GM18907 (cell line): ENCODE measurements at regions not wholly inside any gene's neighbourhood (a gene's known extent, or its start where the extent isn't known, plus 50 kb on each side); places are given as distances from the start of the nearest gene placed in this dataset.
"Not testable (repeated sequence)": the region's sequence is repeated elsewhere in the genome, so short reads cannot be mapped to it uniquely, and the experiment has no call there.

Source experiments
- ATAC-seq: cut with Tn5 transposase; IDR thresholded peaks from one replicate; pipeline ENCODE4 v1.9.1; 2021; ENCODE audit warnings: mild to moderate bottlenecking, moderate library complexity; ENCODE audit not compliant: unreplicated experiment

DNA sequence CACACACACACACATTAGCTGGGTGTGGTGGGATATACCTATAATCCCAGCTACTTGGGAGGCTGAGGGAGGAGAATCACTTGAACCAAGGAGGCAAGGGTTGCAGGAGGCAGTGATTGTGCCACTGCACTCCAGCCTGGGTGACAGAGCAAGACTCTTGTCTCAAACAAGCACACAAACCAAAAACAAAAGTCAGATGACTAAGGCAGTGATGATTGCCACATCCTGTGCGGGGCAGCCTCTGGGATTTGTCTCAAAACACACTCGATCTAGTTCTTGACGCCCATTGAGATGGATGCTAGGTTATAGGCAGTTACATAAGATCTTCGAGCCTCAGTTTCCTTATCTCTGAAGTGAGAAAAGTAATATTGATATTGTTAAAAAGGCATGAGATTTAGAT lies 57.8 kb upstream of the NBPF8 start:
- not testable (repeated sequence) for ATAC-seq

DNA sequence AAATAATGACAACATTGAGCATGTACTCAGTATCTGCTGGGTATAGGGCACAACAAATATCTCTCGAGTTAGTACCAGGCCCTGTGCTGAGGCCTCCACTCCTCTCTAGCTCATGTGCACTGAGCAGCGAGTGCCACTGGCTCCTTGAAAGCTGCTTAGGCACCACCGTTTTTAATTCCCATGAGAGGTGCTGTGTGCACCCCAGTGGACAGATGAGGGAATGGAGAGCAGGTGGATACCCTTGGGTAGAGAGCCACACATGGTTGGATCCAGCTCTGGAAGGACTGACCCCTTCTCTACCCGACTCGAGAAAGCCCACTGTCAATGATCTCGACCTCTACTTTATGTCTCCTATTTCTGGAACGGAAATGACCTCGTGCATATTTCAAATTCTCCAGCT lies 58.7 kb upstream of the NBPF8 start:
- ATAC-seq: not testable (repeated sequence)

DNA sequence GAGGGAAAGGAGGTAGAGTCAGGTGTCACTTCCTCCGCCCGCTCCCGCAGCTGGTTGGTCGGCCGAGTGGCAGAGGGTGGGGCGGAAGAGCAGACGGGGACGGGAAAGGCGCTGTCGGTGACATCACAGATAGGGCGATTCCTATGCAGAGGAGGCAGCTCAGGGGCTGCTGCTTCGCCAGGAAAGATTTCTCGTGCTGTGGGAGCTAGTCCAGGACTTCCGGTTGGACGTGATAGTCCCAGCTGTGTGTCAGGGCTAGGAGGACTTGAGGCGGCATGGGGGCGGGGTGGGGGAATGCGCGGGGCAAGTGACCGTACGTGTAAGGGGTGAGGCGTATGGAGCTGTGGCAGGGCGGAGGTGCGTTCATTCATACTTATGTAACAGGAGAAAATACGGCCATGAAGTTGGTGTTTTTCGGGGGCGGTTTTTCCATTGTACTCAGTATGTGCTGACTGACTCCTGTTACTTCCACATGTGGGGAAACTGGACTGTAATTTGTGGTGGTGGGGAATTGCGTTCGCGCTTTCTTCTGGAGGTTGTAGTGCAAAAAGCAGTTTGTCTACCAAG lies 60.1 kb upstream of the NBPF8 start:
- ATAC-seq: peak; percentile 77

DNA sequence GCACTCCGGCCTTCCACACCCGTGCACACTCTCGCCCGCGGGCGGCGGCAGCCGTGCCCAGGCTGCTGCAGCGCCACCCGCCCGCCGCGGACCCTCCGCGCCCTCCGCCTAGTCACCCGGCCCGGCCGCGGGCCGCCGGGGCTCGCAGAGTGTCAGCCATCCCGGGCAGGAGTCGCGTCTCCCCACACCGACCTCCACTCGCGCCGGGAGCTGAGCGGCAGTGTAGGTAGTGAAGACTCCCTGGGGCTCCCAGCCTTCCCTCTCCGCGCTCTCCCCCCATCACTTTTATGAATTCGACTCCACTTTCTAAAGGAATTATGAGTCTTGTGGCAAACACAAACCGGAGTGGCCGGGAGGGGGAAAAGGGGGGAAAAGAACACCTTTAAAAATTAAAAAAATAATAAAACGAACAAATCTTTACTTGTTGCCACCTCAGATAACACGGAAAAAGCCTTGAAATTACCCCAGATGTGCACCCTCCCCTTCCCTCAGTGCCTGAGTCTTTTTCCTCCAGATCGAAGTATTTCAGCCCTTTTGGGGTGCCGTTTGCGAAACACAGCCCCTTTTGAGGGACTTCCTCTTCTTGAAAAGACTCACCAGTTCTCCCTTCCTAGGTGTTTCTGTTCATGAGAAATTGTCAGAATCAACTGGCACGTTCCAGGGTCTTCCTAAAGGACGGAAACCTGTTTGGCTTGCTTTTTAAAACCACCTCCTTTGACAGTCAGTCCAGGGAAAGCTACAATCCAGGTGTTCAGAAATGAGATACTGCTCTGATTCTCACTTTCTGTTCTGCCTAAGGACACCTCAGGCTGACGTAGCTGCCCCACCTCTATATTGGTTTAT lies 72.4 kb upstream of the NBPF8 start:
- ATAC-seq: not testable (repeated sequence)

DNA sequence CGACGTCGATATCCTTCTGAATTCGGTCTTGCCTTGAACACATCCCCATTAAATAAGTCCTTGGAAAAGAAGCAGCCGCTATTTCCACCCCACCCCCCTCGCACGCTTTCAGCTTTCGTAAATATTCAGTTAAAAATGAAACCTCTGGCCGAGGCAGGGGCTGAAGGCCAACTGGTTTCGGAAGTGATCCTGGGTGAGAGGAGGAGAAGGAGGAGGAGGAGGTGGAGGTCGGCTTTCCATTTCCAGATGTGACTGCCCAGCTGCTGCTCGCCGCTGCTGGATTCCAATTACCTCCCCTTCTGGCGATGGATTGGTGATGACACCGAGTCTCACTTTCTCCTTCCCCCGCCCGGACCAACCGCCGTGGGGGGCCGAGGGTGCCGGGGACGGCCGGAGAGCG lies 73.1 kb upstream of the NBPF8 start:
- not testable (repeated sequence) for ATAC-seq

GRCh38 chr1:120340838-120341751 lies 73.7 kb upstream of the NBPF8 start:
- not testable (repeated sequence) for ATAC-seq

- not testable (repeated sequence) for ATAC-seq
These were observed 99.1 kb upstream of the NBPF8 start for GRCh38 chr1:120315738-120316137.

- not testable (repeated sequence) for ATAC-seq
These were observed 102.9 kb upstream of the NBPF8 start for GRCh38 chr1:120311930-120312329.

DNA sequence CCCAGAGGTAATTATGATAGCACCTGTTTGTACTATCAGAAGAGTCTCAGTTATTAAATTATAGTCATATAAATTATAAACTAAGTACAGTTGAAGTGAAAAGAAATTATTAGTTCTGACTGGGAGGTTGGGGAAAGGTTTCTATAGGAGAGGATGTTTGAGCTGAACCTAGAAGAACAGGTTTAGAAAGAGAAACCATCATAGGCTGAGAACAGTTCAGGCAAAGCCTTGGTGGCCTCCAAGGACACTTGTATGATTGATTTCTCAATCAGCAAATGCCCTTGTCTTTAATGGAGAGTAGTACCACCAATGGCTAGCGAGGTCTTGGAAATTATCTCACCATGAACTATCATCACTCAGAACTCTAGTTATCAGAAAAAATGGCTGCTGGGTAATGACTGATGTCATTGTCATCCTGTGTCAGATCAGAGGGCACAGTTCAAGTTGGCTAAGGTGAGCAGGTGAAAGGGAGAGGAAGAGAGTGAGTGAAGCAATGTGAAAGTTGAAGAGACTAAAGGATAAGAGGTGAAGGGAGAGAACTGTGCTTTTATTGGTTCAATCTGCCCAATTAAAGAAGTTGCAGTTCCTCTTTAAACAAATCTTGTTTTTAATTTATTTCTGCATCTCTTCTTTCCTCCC lies 105.8 kb upstream of the NBPF8 start:
- not testable (repeated sequence) for ATAC-seq

DNA sequence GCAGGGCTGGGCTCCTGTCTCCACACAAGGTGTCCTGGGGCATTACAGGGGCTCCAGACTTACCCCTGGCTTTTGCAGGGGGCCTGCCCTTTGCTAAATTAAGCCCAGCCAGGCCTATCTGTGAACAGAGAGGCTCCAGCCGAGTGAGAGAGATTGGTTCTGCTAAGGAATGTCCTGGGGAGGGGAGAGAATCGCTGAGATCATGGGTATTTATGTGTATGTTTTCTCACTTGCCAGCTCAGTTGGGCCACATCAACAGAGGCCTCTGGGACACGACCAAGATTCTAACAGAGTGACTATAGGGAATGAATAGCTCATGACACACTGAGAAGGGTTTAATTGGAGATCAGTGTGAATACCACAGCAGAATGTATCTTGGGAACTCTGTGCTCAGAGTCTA lies 109.8 kb upstream of the NBPF8 start:
- not testable (repeated sequence) for ATAC-seq

DNA sequence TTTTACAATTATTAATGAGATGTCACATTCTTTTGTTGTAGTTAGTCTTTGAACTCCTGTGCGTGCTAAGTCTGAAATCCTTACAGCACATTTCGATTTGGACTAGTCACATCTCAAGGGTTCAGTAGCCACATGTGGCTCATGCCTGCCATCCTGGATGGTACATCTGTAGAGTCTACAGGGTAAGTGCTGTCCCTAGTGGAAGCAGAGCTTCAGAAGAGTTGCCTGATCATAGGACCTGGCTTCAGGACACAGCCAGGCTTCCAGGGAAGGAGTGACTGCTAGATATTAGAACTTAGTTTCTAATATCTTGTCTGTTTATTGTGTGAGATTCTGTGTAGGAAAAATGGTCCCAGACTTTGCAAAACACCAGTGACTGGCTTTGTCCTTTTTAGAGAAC lies 110.5 kb upstream of the NBPF8 start:
- not testable (repeated sequence) for ATAC-seq

DNA sequence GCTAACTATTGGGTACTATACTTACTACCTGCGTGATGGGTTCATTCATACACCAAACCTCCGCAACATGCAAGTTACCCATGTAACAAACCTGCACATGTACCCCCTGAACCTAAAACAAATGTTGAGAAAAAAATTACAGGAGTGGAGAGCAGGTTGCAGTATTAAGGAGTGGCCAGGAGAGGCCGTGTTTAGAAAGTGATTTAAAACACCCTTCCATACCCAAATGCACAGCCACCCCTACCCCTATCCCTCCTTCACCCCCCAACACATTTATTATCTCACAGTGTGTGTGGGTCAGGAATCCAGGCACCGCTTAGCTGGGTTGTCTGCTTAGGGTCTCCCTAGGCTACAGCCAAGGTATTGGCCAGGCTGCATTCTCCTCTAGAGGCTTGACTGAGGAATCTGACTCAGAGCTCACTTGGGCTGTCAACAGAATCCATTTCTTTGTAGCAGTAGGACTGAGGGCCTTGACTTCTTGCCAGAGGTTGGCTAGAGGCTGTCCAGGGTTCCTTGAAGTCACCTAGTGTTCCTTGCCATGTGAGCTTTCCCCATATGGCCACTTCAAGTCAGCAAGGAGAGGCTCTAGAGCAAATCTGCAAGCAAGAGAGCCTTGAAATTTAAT lies 115.3 kb upstream of the NBPF8 start:
- ATAC-seq: not testable (repeated sequence)

DNA sequence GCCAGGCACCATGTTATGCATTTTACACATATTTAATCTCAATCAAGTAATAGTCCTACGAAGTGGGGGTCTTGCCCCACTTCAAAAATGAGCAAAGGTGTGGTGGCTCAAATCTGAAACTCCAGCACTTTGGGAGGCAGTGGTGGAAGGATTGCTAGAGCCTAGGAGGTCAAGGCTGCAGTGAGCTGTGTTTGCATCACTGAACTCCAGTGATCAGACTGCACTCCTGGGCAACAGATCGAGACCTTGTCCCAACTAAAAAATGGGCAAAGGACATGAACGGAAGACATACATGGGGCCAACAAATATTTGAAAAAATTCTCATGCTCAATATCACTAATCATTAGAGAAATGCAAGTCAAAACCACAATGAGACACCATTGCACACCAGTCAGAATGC lies 116.3 kb upstream of the NBPF8 start:
- not testable (repeated sequence) for ATAC-seq

DNA sequence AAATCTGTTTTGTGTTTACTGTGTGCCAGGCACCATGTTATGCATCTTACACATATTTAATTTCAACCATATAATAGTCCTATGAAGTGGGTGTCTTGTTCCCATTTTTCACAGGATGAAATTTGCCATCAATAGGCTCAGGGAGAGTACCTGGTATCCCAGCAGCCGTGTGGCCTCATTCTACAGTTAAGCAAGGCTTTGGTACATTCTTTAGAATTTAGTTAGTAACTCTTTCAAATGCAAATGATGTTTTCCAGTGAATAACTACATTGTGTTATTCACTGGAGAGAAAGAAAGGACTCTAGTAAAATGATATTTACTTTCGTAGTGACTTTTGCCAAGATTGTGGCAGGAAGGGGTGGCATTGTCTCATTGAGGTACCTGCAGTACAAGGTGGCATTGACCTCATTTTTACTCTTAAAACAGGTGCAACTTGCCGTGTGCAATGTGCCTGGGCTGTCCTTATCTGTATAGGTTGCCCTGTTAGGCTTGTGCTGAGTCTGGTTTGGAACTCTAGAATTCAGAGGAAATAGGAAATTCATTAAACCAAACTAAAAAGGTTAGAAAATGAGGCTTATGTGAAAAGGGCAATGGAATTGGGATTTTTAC lies 117.4 kb upstream of the NBPF8 start:
- not testable (repeated sequence) for ATAC-seq

DNA sequence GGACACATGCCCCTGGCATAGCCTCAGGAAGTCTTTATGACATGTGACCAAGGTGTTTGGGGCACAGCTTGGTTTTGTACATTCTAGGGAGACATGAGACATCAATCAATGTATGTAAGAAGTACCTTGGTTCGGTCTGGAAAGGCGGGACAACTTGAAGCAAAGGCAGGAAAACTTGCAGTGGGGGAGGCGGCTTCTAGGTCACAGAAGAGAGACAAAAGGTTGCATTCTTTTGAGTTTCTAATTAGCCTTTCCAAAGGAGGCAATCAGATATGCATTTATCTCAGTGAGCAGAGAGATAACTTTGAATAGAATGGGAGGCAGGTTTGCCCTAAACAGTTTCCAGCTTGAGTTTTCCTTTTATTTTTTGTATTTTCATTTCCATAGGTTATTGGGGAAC lies 113.8 kb upstream of the SEC22B start:
- ATAC-seq: not testable (repeated sequence)

DNA sequence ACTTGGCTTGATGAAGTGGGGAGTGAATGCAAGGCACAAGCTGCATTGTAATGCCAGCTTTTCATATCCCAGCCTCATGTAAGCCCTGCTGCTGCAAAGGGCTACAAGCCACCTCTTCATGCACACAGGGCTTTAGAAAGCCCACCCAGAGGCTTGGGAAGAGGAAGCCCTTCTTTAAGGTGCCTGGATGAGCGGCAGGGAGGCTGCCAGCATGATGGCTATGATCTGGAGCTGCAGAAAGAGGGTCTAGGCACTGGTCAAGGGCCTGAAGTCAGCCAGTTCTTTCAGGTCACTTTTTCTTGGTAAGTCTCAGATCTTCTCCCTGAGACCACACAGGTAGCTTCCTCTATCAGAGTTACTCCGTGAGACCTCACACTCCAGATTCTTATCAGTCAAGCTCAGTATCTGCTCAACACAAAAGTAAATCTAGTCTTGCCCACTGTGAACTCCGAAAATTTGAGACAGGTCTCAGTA lies 113.3 kb upstream of the SEC22B start:
- not testable (repeated sequence) for ATAC-seq

GRCh38 chr1:120288814-120289600 lies 112.7 kb upstream of the SEC22B start:
- not testable (repeated sequence) for ATAC-seq

DNA sequence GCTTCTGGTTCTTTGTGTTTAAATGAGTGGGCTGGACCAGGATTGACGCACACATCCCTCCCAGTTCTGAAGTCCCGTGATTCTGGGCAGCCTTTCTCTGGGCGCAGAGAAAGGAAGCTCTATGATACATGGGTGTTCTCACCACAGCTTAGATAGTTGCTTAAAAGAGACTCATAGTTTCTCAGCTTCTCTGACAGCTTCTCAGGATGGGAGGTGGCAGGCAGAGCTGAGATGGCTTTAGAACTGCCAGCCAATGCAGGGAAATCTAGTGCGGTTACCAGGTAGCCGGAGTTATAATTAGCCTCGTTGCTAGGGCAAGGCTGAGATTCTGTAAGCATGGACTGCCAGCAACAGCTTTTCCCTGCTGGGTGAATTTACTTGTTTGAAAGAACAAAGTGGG lies 111.8 kb upstream of the SEC22B start:
- ATAC-seq: not testable (repeated sequence)
